HG02884 (cell line): ENCODE measurements at regions not wholly inside any gene's neighbourhood (a gene's known extent, or its start where the extent isn't known, plus 50 kb on each side); places are given as distances from the start of the nearest gene placed in this dataset.
"Not testable (repeated sequence)": the region's sequence is repeated elsewhere in the genome, so short reads cannot be mapped to it uniquely, and the experiment has no call there.

ENCODE experiments used
- ATAC-seq: cut with Tn5 transposase; IDR thresholded peaks from one replicate; pipeline ENCODE4 v1.9.1; 2021; ENCODE audit warnings: mild to moderate bottlenecking, moderate library complexity; ENCODE audit not compliant: unreplicated experiment

- no peak for ATAC-seq
Measured at GRCh38 chr3:70658513-70659310, 346.3 kb upstream of the MDFIC2 start.

GRCh38 chr3:70657454-70657853, 345.0 kb upstream of the MDFIC2 start:
- no peak for ATAC-seq

- ATAC-seq, result no peak
Measured at GRCh38 chr3:70647823-70648222, 335.4 kb upstream of the MDFIC2 start.

GRCh38 chr3:70647094-70647493, 334.7 kb upstream of the MDFIC2 start:
- no peak for ATAC-seq

- no peak for ATAC-seq
Measured at GRCh38 chr3:70646635-70647034, 334.2 kb upstream of the MDFIC2 start.

GRCh38 chr3:70640481-70640880, 328.0 kb upstream of the MDFIC2 start:
- no peak for ATAC-seq

GRCh38 chr3:70635301-70635700, 322.9 kb upstream of the MDFIC2 start:
- no peak for ATAC-seq

- no peak for ATAC-seq
Measured at GRCh38 chr3:70631716-70632307, 319.4 kb upstream of the MDFIC2 start.

GRCh38 chr3:70621451-70621850, 309.0 kb upstream of the MDFIC2 start:
- no peak for ATAC-seq

- ATAC-seq, result no peak
Measured at GRCh38 chr3:70620956-70621355, 308.5 kb upstream of the MDFIC2 start.

- ATAC-seq, result no peak
Measured at GRCh38 chr3:70620367-70620766, 307.9 kb upstream of the MDFIC2 start.

GRCh38 chr3:70618151-70618550, 305.7 kb upstream of the MDFIC2 start:
- ATAC-seq, result no peak

- not testable (repeated sequence) for ATAC-seq
Measured at GRCh38 chr3:70617349-70617748, 304.9 kb upstream of the MDFIC2 start.

GRCh38 chr3:70615286-70615685, 302.8 kb upstream of the MDFIC2 start:
- ATAC-seq, result no peak

- no peak for ATAC-seq
Measured at GRCh38 chr3:70614111-70614510, 301.7 kb upstream of the MDFIC2 start.

GRCh38 chr3:70612920-70613319, 300.5 kb upstream of the MDFIC2 start:
- ATAC-seq, result no peak

GRCh38 chr3:70611667-70612277, 299.3 kb upstream of the MDFIC2 start:
- ATAC-seq, result not testable (repeated sequence)

- ATAC-seq, result no peak
Measured at GRCh38 chr3:70608434-70608833, 296.0 kb upstream of the MDFIC2 start.

- ATAC-seq, result no peak
Measured at GRCh38 chr3:70607469-70607868, 295.0 kb upstream of the MDFIC2 start.

GRCh38 chr3:70606018-70606417, 293.6 kb upstream of the MDFIC2 start:
- no peak for ATAC-seq

GRCh38 chr3:70603103-70603502, 290.7 kb upstream of the MDFIC2 start:
- ATAC-seq, result no peak

GRCh38 chr3:70597312-70597711, 284.9 kb upstream of the MDFIC2 start:
- ATAC-seq, result no peak
